ENCODE measurements at regions not wholly inside any gene's neighbourhood (a gene's known extent, or its start where the extent isn't known, plus 50 kb on each side); places are given as distances from the start of the nearest gene placed in this dataset.
A peak's percentile ranks its signal among the peaks of the same experiment; 100 is the strongest.

GRCh38 chr22:49351761-49352227, 475.9 kb downstream of the BRD1 start:
- Histone ChIP-seq H2BK5ac (ENCODE audit: low read length) (no peak overlapping the region), H3K27ac (replicated peaks; ENCODE audit: low read length) (no peak overlapping the region)
- WGBS, 2 donors (ENCODE audit: extremely low coverage in 2 of 2, insufficient read length in 2 of 2, insufficient replicate concordance in 1 of 2) = no CpG with 5 or more reads among the region's 22 CpGs

GRCh38 chr22:49350441-49351121, 477.1 kb downstream of the BRD1 start:
- H2AK5ac ChIP-seq (ENCODE audit: low read depth, low read length) = no peak overlapping the region

More at GRCh38 chr22:49351761-49352227, 475.9 kb downstream of the BRD1 start:
- peaks cover 0 to 3% (median 0%) of the 10 kb centered on the region in 3 experiments for H3K27me3 ChIP-seq (ENCODE audit: control insufficient read depth in 3 of 3, insufficient read depth in 3 of 3, low read depth in 1 of 3, low read length in 3 of 3)
- no peak overlapping the region for H2BK12ac ChIP-seq (ENCODE audit: low read length)
- H2BK120ac ChIP-seq (ENCODE audit: low read depth, low read length) = no peak overlapping the region
- H3K36me3 ChIP-seq (replicated peaks in 1 of 2; ENCODE audit: control insufficient read depth in 2 of 2, insufficient read depth in 2 of 2, low read length in 2 of 2) = no peaks in the 10 kb centered on the region
- H3K4me2 ChIP-seq (ENCODE audit: insufficient read depth, low read length, poor library complexity, severe bottlenecking) = no peak overlapping the region
- H3K18ac ChIP-seq (ENCODE audit: low read length) = peak overlapping the region; percentile 24
- no peak for DNase-seq (ENCODE audit: low spot score)
- H2BK15ac ChIP-seq (ENCODE audit: low read length) = no peak overlapping the region
- no peak overlapping the region for H4K91ac ChIP-seq (ENCODE audit: low read depth, low read length, poor library complexity)
- H3K23ac ChIP-seq (ENCODE audit: low read depth, low read length, poor library complexity) = no peak overlapping the region
- peaks cover 0 to 1% of the 10 kb centered on the region in 2 donors for H3K4me1 ChIP-seq (ENCODE audit: control insufficient read depth in 2 of 2, insufficient read depth in 1 of 2, low read depth in 1 of 2, low read length in 2 of 2)
- peaks cover 0 to 10% of the 10 kb centered on the region in 2 donors for H3K9me3 ChIP-seq (replicated peaks in 1 of 2; ENCODE audit: control insufficient read depth in 2 of 2, insufficient read depth in 1 of 2, low read depth in 1 of 2, low read length in 2 of 2)
- no peaks in the 10 kb centered on the region for H3K79me1 ChIP-seq (ENCODE audit: low read depth, low read length)
- no peak overlapping the region for H3K4me3 ChIP-seq (ENCODE audit: low read length in 2 of 2)
- no peak overlapping the region for H2AK5ac ChIP-seq (ENCODE audit: low read depth, low read length)
- no peak overlapping the region for H3K4ac ChIP-seq (ENCODE audit: low read length)
- H4K8ac ChIP-seq (ENCODE audit: low read depth, low read length) = no peak overlapping the region
- no peak overlapping the region for H3K14ac ChIP-seq (ENCODE audit: low read length)
- no peak overlapping the region for H3K9ac ChIP-seq (ENCODE audit: low read depth, low read length, poor library complexity)
- H2AFZ ChIP-seq (ENCODE audit: low read length) = no peak overlapping the region

GRCh38 chr22:49349841-49350381, 477.8 kb downstream of the BRD1 start:
- Histone ChIP-seq H3K14ac (ENCODE audit: low read length) (peak overlapping the region; percentile 72), H3K27me3 (ENCODE audit: control insufficient read depth in 3 of 3, insufficient read depth in 3 of 3, low read depth in 1 of 3, low read length in 3 of 3) (peaks cover 0 to 3% (median 0%) of the 10 kb centered on the region in 3 experiments), H2BK120ac (ENCODE audit: low read depth, low read length) (peak overlapping the region; percentile 27), H2AK5ac (ENCODE audit: low read depth, low read length) (peak overlapping the region; percentile 74), H3K4me2 (ENCODE audit: insufficient read depth, low read length, poor library complexity, severe bottlenecking) (no peak overlapping the region), H3K18ac (ENCODE audit: low read length) (peak overlapping the region; percentile 65), H3K23ac (ENCODE audit: low read depth, low read length, poor library complexity) (peak overlapping the region; percentile 36), H3K4me1 (ENCODE audit: control insufficient read depth in 2 of 2, insufficient read depth in 1 of 2, low read depth in 1 of 2, low read length in 2 of 2) (no peaks in the 10 kb centered on the region), H2BK5ac (ENCODE audit: low read length) (no peak overlapping the region), H4K91ac (ENCODE audit: low read depth, low read length, poor library complexity) (no peak overlapping the region), H3K9ac (ENCODE audit: low read depth, low read length, poor library complexity) (no peak overlapping the region), H3K79me1 (ENCODE audit: low read depth, low read length) (no peaks in the 10 kb centered on the region), H3K27ac (replicated peaks; ENCODE audit: low read length) (no peak overlapping the region), H2BK15ac (ENCODE audit: low read length) (no peak overlapping the region), H3K36me3 (replicated peaks in 1 of 2; ENCODE audit: control insufficient read depth in 2 of 2, insufficient read depth in 2 of 2, low read length in 2 of 2) (no peaks in the 10 kb centered on the region), H3K9me3 (replicated peaks in 1 of 2; ENCODE audit: control insufficient read depth in 2 of 2, insufficient read depth in 1 of 2, low read depth in 1 of 2, low read length in 2 of 2) (peaks cover 0 to 2% of the 10 kb centered on the region in 2 donors), H2AFZ (ENCODE audit: low read length) (no peak overlapping the region), H3K4ac (ENCODE audit: low read length) (peak overlapping the region; percentile 46), H4K8ac (ENCODE audit: low read depth, low read length) (no peak overlapping the region), H2BK12ac (ENCODE audit: low read length) (peak overlapping the region; percentile 31), H3K4me3 (ENCODE audit: low read length in 2 of 2) (no peak overlapping the region)
- no peak for DNase-seq (ENCODE audit: low spot score)
- WGBS, 2 donors (ENCODE audit: extremely low coverage in 2 of 2, insufficient read length in 2 of 2, insufficient replicate concordance in 1 of 2) = no CpG with 5 or more reads among the region's 14 CpGs

More at GRCh38 chr22:49350441-49351121, 477.1 kb downstream of the BRD1 start:
- H3K27me3 ChIP-seq (ENCODE audit: control insufficient read depth in 3 of 3, insufficient read depth in 3 of 3, low read depth in 1 of 3, low read length in 3 of 3) = peaks cover 0 to 3% (median 0%) of the 10 kb centered on the region in 3 experiments
- no peak overlapping the region for H3K4me3 ChIP-seq (ENCODE audit: low read length in 2 of 2)
- H3K27ac ChIP-seq (replicated peaks; ENCODE audit: low read length) = no peak overlapping the region
- H3K4me1 ChIP-seq (ENCODE audit: control insufficient read depth in 2 of 2, insufficient read depth in 1 of 2, low read depth in 1 of 2, low read length in 2 of 2) = peaks cover 0 to 1% of the 10 kb centered on the region in 2 donors
- H3K79me1 ChIP-seq (ENCODE audit: low read depth, low read length) = no peaks in the 10 kb centered on the region
- no peak overlapping the region for H3K4ac ChIP-seq (ENCODE audit: low read length)
- no peak overlapping the region for H3K9ac ChIP-seq (ENCODE audit: low read depth, low read length, poor library complexity)
- no peak overlapping the region for H3K23ac ChIP-seq (ENCODE audit: low read depth, low read length, poor library complexity)
- no peak overlapping the region for H2BK15ac ChIP-seq (ENCODE audit: low read length)
- no peak overlapping the region for H4K91ac ChIP-seq (ENCODE audit: low read depth, low read length, poor library complexity)
- H3K18ac ChIP-seq (ENCODE audit: low read length) = peak overlapping the region; percentile 65
- H4K8ac ChIP-seq (ENCODE audit: low read depth, low read length) = no peak overlapping the region
- DNase-seq (ENCODE audit: low spot score) = no peak
- no peak overlapping the region for H2BK120ac ChIP-seq (ENCODE audit: low read depth, low read length)
- no peak overlapping the region for H2AFZ ChIP-seq (ENCODE audit: low read length)
- H3K14ac ChIP-seq (ENCODE audit: low read length) = no peak overlapping the region
- no peak overlapping the region for H2BK5ac ChIP-seq (ENCODE audit: low read length)
- H3K36me3 ChIP-seq (replicated peaks in 1 of 2; ENCODE audit: control insufficient read depth in 2 of 2, insufficient read depth in 2 of 2, low read length in 2 of 2) = no peaks in the 10 kb centered on the region
- H3K4me2 ChIP-seq (ENCODE audit: insufficient read depth, low read length, poor library complexity, severe bottlenecking) = no peak overlapping the region
- no CpG with 5 or more reads among the region's 18 CpGs for WGBS, 2 donors (ENCODE audit: extremely low coverage in 2 of 2, insufficient read length in 2 of 2, insufficient replicate concordance in 1 of 2)
- H2BK12ac ChIP-seq (ENCODE audit: low read length) = no peak overlapping the region
- peaks cover 0 to 6% of the 10 kb centered on the region in 2 donors for H3K9me3 ChIP-seq (replicated peaks in 1 of 2; ENCODE audit: control insufficient read depth in 2 of 2, insufficient read depth in 1 of 2, low read depth in 1 of 2, low read length in 2 of 2)

GRCh38 chr22:49349181-49349835, 478.4 kb downstream of the BRD1 start:
- peaks cover 0 to 2% of the 10 kb centered on the region in 2 donors for H3K9me3 ChIP-seq (replicated peaks in 1 of 2; ENCODE audit: control insufficient read depth in 2 of 2, insufficient read depth in 1 of 2, low read depth in 1 of 2, low read length in 2 of 2)
- H3K27me3 ChIP-seq (ENCODE audit: control insufficient read depth in 3 of 3, insufficient read depth in 3 of 3, low read depth in 1 of 3, low read length in 3 of 3) = no peaks in the 10 kb centered on the region
- H3K4me2 ChIP-seq (ENCODE audit: insufficient read depth, low read length, poor library complexity, severe bottlenecking) = no peak overlapping the region
- no peak overlapping the region for H3K9ac ChIP-seq (ENCODE audit: low read depth, low read length, poor library complexity)
- peak overlapping the region; percentile 1 for H3K18ac ChIP-seq (ENCODE audit: low read length)
- no peak overlapping the region for H3K27ac ChIP-seq (replicated peaks; ENCODE audit: low read length)
- no peaks in the 10 kb centered on the region for H3K36me3 ChIP-seq (replicated peaks in 1 of 2; ENCODE audit: control insufficient read depth in 2 of 2, insufficient read depth in 2 of 2, low read length in 2 of 2)
- no peak for DNase-seq (ENCODE audit: low spot score)
- H2BK12ac ChIP-seq (ENCODE audit: low read length) = no peak overlapping the region
- H2AFZ ChIP-seq (ENCODE audit: low read length) = no peak overlapping the region
- no peak overlapping the region for H3K23ac ChIP-seq (ENCODE audit: low read depth, low read length, poor library complexity)
- no peak overlapping the region for H4K91ac ChIP-seq (ENCODE audit: low read depth, low read length, poor library complexity)
- no peak overlapping the region for H2BK5ac ChIP-seq (ENCODE audit: low read length)
- no CpG with 5 or more reads among the region's 18 CpGs for WGBS, 2 donors (ENCODE audit: extremely low coverage in 2 of 2, insufficient read length in 2 of 2, insufficient replicate concordance in 1 of 2)
- H3K4me3 ChIP-seq (ENCODE audit: low read length in 2 of 2) = no peak overlapping the region
- H2AK5ac ChIP-seq (ENCODE audit: low read depth, low read length) = no peak overlapping the region
- H3K4ac ChIP-seq (ENCODE audit: low read length) = no peak overlapping the region
- H4K8ac ChIP-seq (ENCODE audit: low read depth, low read length) = no peak overlapping the region
- H2BK15ac ChIP-seq (ENCODE audit: low read length) = peak overlapping the region; percentile 11
- no peak overlapping the region for H3K14ac ChIP-seq (ENCODE audit: low read length)
- H2BK120ac ChIP-seq (ENCODE audit: low read depth, low read length) = no peak overlapping the region
- H3K79me1 ChIP-seq (ENCODE audit: low read depth, low read length) = no peaks in the 10 kb centered on the region
- H3K4me1 ChIP-seq (ENCODE audit: control insufficient read depth in 2 of 2, insufficient read depth in 1 of 2, low read depth in 1 of 2, low read length in 2 of 2) = peaks cover 0 to 1% of the 10 kb centered on the region in 2 donors
